CD4-positive, alpha-beta T cell treated with Interleukin-6 at 100 ng/mL for 8 hours (primary cell): ENCODE measurements at regions not wholly inside any gene's neighbourhood (a gene's known extent, or its start where the extent isn't known, plus 50 kb on each side); places are given as distances from the start of the nearest gene placed in this dataset.

ENCODE experiments used
- DNase-seq: peaks from one replicate; pipeline ENCODE4 v3.0.0-alpha.2; 2020; ENCODE audit warnings: mixed read lengths, low spot score

- no peak for DNase-seq
Observed at GRCh38 chr21:40901691-40902090, 54.7 kb upstream of the DSCAM start.

GRCh38 chr21:40902299-40902698 lies 55.3 kb upstream of the DSCAM start:
- DNase-seq, result no peak

- DNase-seq, result no peak
Observed at GRCh38 chr21:40902993-40903392, 56.0 kb upstream of the DSCAM start.

GRCh38 chr21:40905251-40905650 lies 58.3 kb upstream of the DSCAM start:
- DNase-seq, result no peak

- DNase-seq, result no peak
Observed at GRCh38 chr21:40912375-40912774, 65.4 kb upstream of the DSCAM start.

GRCh38 chr21:40915114-40915513 lies 68.2 kb upstream of the DSCAM start:
- no peak for DNase-seq

GRCh38 chr21:40923407-40923806 lies 76.4 kb upstream of the DSCAM start:
- DNase-seq, result no peak

- no peak for DNase-seq
Observed at GRCh38 chr21:40923901-40924300, 76.9 kb upstream of the DSCAM start.

- DNase-seq, result no peak
Observed at GRCh38 chr21:40924641-40925040, 77.7 kb upstream of the DSCAM start.

- no peak for DNase-seq
Observed at GRCh38 chr21:40926238-40926637, 79.3 kb upstream of the DSCAM start.

GRCh38 chr21:40929833-40930232 lies 82.9 kb upstream of the DSCAM start:
- no peak for DNase-seq

- no peak for DNase-seq
Observed at GRCh38 chr21:40931197-40931596, 84.2 kb upstream of the DSCAM start.

- no peak for DNase-seq
Observed at GRCh38 chr21:40936178-40936577, 89.2 kb upstream of the DSCAM start.

- no peak for DNase-seq
Observed at GRCh38 chr21:40936771-40937261, 89.9 kb upstream of the DSCAM start.

- no peak for DNase-seq
Observed at GRCh38 chr21:40938078-40938477, 91.1 kb upstream of the DSCAM start.

GRCh38 chr21:40938611-40939010 lies 91.7 kb upstream of the DSCAM start:
- no peak for DNase-seq

- no peak for DNase-seq
Observed at GRCh38 chr21:40947713-40948112, 100.8 kb upstream of the DSCAM start.

- no peak for DNase-seq
Observed at GRCh38 chr21:40950970-40951369, 104.0 kb upstream of the DSCAM start.

GRCh38 chr21:40952551-40953323 lies 105.8 kb upstream of the DSCAM start:
- no peak for DNase-seq

GRCh38 chr21:40964691-40965090 lies 117.7 kb upstream of the DSCAM start:
- no peak for DNase-seq

GRCh38 chr21:40967771-40968170 lies 120.8 kb upstream of the DSCAM start:
- no peak for DNase-seq

GRCh38 chr21:40972151-40972550 lies 125.2 kb upstream of the DSCAM start:
- DNase-seq, result no peak

GRCh38 chr21:40976198-40977109 lies 129.5 kb upstream of the DSCAM start:
- DNase-seq, result no peak
